Stimulated activated naive CD8-positive, alpha-beta T cell treated with anti-CD3 and anti-CD28 coated beads, Interleukin-15, Interleukin-2, amounts not matched to agents 100 U/mL and 50 U/mL, for 24 hours (primary cell): ENCODE measurements at regions not wholly inside any gene's neighbourhood (a gene's known extent, or its start where the extent isn't known, plus 50 kb on each side); places are given as distances from the start of the nearest gene placed in this dataset.
"Not testable (repeated sequence)": the region's sequence is repeated elsewhere in the genome, so short reads cannot be mapped to it uniquely, and the experiment has no call there.

ENCODE experiments used
- ATAC-seq: fragments of 150-1000 bp; cut with Tn5 transposase; one replicate; pipeline ENCODE4 v1.10.0; 2021
- DNase-seq: peaks from one replicate; pipeline ENCODE4 v3.0.0; 2021

GRCh38 chr5:30365031-30365430, 828.5 kb upstream of the CDH6 start:
- not testable (repeated sequence) for DNase-seq, ATAC-seq

DNA sequence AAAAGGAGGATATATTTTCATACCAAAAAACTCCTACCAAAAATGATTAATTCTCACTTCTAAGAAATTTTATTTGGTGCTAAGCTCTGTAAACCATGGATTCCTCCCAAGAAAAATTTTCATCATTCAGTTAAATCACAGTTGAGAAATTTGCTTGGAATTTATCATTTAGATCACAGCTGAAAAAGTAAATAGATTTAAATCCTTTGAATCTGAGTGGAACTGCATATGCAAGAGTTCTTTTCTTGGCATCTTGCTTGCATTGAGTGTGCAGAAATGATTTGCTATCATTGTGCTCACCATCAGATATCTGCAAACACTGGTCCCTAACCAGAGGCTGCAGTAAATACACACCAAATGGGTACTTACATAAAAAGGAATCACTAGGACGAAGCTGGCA, 836.1 kb upstream of the CDH6 start:
- ATAC-seq = no peak
- no peak for DNase-seq

- DNase-seq (no peak), ATAC-seq (no peak)
These were observed 837.8 kb upstream of the CDH6 start for GRCh38 chr5:30355675-30356074.

GRCh38 chr5:30347858-30348257, 845.6 kb upstream of the CDH6 start:
- ATAC-seq (no peak), DNase-seq (no peak)

GRCh38 chr5:30345539-30346345, 847.7 kb upstream of the CDH6 start:
- not testable (repeated sequence) for ATAC-seq, DNase-seq

- DNase-seq = no peak
- no peak for ATAC-seq
These were observed 849.8 kb upstream of the CDH6 start for GRCh38 chr5:30343707-30344106.

DNA sequence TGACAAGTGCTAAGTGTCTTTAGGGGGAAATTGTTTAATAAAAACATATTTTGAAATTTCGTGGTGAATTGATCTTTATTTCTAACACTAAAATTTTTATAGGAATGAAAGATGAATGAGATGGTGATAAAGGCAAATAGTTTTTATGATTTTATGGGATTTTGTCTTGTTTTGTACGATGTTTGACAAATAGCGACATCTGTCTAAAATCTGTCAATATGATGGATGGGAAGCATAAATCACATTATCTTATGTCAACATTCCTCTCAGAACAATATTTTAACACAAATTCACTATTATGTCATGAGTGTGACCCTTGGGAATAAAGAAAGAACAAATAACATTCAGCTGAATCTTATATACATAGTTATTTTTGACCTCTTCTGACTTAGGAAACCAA, 852.0 kb upstream of the CDH6 start:
- no peak for ATAC-seq
- DNase-seq = no peak

GRCh38 chr5:30337084-30337573, 856.4 kb upstream of the CDH6 start:
- DNase-seq = no peak
- ATAC-seq = no peak

GRCh38 chr5:30331534-30331933, 862.0 kb upstream of the CDH6 start:
- ATAC-seq = no peak
- DNase-seq = no peak

- ATAC-seq (no peak), DNase-seq (no peak)
These were observed 867.7 kb upstream of the CDH6 start for GRCh38 chr5:30325795-30326194.

GRCh38 chr5:30324083-30324482, 869.4 kb upstream of the CDH6 start:
- ATAC-seq (no peak), DNase-seq (no peak)

DNA sequence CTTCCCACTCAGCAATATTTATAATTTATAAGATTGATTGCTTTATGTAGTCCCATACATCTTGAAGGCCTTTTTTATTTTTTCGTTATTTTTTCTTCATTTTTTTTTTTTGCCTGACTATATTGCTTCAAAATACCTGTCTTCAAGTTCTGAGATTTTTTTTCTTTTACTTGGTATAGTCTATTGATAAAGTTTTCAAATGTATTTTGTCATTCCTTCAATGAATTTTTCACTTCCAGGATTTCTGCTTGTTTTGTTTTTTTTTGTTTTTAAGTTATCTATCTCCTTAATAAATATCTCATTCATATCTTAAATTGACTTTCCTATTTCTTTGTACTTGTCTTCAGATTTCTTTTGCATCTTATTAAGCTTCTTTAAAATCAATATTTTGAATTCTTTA, 905.6 kb upstream of the CDH6 start:
- DNase-seq (no peak), ATAC-seq (no peak)

- no peak for DNase-seq
- ATAC-seq = no peak
These were observed 914.2 kb upstream of the CDH6 start for GRCh38 chr5:30279237-30279636.

GRCh38 chr5:30267026-30267425, 926.5 kb upstream of the CDH6 start:
- ATAC-seq = no peak
- no peak for DNase-seq

GRCh38 chr5:30239331-30240022, 954.0 kb upstream of the CDH6 start:
- ATAC-seq (no peak), DNase-seq (no peak)

- DNase-seq = no peak
- no peak for ATAC-seq
These were observed 956.3 kb upstream of the CDH6 start for GRCh38 chr5:30237189-30237588.

- no peak for DNase-seq
- ATAC-seq = no peak
These were observed 983.7 kb upstream of the CDH6 start for GRCh38 chr5:30209755-30210154.

DNA sequence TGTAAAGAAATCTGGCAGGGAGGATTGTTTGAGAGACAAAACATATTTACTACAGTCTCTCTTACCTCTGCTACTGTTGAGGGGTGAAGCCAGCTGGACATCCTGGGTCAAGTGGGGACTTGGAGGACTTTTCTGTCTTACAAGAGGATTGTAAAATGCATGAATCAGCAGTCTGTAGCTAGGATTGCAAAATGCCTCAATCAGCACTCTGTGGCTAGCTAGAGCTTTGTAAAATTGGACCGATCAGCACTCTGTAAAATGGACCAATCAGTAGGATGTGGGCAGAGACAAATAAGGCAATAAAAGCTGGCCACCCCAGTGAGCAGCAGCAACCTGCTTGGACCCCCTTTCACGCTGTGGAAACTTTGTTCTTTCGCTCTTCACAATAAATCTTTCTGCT, 995.8 kb upstream of the CDH6 start:
- no peak for ATAC-seq
- DNase-seq = no peak

DNA sequence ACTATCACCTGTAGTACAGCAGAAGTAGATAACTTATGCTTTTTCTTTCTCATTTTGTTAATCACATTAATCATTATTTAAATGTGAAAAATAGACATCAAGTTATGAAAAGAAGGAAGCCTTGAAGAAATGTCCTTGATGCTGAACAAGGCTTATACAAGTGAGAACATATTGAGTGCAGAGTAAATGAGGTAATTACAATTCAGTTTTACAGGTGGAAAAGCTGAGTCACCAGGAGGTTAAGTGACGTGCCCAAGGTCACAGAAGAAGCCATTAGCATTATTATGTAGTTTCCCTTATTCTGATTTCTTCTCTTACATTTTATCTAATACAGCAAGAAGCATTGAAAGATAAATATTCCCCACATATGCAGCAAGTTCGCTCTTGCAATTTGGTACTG, 998.5 kb upstream of the CDH6 start:
- ATAC-seq = no peak
- DNase-seq = no peak

- DNase-seq (no peak), ATAC-seq (no peak)
These were observed 998.9 kb upstream of the CDH6 start for GRCh38 chr5:30194595-30194994.

- no peak for DNase-seq
- no peak for ATAC-seq
These were observed 1009.7 kb upstream of the CDH6 start for GRCh38 chr5:30183795-30184194.

- DNase-seq = no peak
- no peak for ATAC-seq
These were observed 1037.3 kb upstream of the CDH6 start for GRCh38 chr5:30156156-30156555.

DNA sequence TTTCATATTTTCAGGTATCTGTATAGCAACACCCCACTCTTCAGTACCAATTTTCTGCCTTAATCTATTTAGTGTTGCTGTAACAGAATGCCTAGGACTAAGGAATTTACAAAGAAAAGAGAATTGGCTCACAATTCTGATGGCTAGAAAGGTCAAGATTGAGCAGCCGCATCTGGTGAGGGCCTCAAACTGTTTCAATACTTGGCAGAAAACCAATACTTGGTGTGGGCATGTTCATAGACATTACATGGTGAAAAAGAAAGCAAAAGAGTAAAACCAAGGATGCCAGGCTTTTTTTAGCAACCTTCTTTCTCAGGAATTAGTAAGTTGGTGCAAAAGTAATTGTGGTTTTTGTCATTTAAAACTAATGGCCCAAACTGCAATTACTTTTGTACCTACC, 1041.1 kb upstream of the CDH6 start:
- DNase-seq = no peak
- ATAC-seq = no peak

DNA sequence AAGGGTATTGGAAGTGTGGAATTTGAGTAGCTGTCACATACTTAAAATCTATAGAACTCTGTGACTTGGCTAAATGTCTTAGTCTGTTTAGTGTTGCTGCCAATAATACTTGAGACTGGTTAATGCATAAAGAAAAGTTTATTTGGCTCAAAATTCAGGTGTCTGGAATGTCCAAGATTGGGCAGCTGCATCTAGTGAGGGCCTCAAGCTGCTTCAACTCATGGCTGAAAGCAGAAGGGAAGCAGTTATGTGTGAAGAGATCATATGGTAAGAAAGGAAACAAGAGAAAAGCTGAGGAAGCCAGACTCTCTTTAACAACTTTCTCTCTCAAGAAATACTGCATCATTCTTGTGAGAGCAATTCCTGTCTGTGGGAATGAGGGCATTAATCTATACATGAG, 1043.3 kb upstream of the CDH6 start:
- ATAC-seq (no peak), DNase-seq (no peak)
